HG03469 (cell line): ENCODE measurements at regions not wholly inside any gene's neighbourhood (a gene's known extent, or its start where the extent isn't known, plus 50 kb on each side); places are given as distances from the start of the nearest gene placed in this dataset.
"Not testable (repeated sequence)": the region's sequence is repeated elsewhere in the genome, so short reads cannot be mapped to it uniquely, and the experiment has no call there.

Experiments used
- ATAC-seq: cut with Tn5 transposase; IDR thresholded peaks from one replicate; pipeline ENCODE4 v1.9.1; 2021; ENCODE audit warnings: mild to moderate bottlenecking, moderate library complexity, moderate number of reproducible peaks; ENCODE audit not compliant: unreplicated experiment

DNA sequence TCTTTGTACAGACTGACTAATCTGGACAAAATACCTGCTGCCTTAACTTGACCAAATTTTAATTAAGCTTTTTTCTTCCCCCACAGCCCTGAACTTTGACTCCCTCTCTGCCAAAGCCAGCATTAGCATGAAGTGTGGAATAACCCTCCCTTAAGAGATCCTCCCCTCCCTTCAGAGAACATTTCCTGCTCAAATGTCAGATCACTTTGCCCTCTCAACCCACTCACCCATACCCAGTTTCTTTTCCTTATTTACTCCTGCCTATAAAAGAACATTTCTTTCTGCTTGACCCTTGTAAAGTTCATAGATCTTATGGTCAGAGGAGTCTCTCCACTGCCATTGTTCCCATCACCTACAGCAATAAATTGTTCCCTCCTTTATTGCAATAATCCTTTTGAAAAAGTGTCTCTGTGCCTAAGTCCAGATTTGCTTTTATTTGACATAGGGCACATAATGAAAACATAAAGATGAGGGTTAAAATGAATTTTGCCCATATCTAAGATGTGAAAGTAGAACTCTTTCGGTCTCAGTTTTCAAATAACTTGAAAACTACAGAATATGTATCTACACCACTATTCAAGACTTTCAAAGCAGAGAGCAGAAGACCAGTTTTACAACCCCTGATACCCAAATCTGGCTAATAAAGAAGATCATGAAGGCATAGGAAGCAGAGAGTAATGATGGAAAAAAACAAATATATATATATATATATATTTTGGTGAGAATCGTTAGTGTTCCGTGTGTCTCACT, 289.7 kb upstream of the ANXA10 start:
- ATAC-seq: no peak

DNA sequence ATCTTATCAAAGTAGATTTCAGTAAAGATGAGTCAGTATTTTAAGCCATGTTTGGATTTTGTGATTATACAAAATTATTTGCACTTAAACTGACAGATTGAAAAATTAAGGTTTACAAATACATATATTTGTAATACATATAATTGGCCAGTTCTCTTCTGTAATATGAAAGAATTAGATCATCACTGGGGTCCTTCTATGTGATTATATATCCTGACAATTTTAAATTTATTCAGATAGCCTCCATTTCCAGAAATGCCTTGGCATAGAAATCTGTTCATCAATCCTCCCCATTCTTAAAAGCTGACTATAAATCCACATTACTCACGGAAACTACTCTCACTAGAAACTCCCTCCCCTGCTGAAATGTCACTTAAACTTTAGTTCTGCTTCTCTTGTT, 280.4 kb upstream of the ANXA10 start:
- no peak for ATAC-seq

DNA sequence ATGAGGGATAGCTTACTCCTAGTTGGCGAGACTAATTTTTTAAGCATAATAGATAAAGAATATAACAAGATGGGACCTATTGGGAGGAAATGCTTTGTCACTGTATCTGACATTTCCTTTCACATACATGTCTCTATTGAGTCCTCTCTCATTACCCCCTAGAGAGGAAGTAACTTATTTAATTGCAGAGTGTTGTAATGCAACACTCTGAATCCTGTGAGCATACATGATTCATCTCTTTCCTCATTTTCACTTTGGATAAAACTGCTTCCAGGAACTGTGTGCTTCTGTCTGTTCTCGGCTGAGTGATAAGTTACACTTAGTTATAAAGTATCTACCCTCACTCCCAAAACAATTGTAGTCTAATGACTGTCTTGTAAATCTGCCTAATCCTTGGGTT, 266.1 kb upstream of the ANXA10 start:
- ATAC-seq: no peak

DNA sequence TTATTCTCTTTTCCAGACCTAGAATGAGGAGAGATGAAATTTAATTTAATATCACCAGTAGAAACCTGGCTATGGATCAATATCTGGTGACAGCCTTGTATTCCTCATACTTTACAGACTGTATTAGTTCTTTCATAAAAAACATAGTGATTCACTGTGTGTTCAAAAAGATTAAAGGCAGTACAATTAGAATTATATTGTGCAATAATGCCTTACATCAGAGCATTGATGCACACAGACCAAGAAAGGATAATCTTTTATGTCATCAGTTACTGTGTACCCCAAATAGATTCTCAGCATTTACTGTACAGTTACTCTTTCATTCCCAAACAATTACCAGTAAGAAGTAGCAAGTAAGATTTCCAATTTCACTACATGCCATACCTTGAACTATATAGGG, 260.5 kb upstream of the ANXA10 start:
- ATAC-seq: no peak

DNA sequence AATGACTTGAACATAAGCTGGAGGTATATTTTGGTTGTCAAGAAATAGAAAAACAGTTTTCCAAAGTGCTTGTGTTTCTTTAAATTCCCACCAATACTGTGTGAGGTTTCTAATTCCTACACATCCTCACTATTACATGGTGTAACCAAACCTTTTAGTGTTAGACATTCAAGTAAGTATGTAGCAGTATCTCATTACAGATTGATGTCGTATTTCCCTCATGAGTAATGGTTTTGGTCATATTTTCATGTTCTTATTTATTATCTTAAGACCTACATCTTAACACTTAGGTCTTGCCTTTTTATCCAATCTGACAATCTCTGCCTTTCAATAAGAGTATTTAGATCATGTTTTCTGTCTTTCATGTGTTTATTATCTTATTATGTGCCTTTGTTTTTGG, 253.7 kb upstream of the ANXA10 start:
- ATAC-seq: no peak

DNA sequence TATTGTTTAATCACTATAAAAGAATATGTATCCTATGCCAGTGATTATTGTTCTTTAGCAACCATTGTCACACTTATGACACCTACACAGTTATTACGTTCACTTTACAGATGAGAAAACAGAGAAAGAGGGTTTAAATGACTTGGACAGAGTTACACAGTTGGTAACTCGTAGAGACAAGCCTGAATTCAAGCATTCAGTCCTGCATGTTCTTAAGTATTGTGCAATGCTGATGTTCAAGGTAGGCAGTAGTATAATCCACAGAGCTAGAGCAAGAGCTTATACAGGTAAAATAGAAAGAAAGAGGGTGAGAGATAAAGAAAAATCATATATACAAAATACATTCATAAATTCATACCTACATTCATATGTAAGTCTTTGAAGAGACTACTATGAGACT, 249.8 kb upstream of the ANXA10 start:
- no peak for ATAC-seq

DNA sequence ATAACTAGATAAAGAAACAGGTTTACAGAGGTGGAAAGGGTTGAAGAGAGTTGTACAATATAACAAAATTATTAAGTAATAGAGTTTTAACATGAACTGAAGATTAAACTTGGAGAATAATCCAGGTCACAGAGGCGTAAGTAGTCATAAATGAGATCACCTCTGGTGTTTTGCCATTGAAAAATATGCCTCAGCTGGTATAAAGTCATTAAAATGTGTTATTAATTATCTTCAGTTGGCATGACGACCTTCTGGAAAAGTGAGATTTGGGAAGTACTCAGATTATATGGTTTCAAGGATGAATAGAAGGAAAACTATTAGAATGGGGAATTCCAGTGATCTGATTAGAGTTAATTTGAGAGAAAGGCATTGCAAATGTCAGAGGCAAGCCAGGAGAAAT, 237.5 kb upstream of the ANXA10 start:
- no peak for ATAC-seq

DNA sequence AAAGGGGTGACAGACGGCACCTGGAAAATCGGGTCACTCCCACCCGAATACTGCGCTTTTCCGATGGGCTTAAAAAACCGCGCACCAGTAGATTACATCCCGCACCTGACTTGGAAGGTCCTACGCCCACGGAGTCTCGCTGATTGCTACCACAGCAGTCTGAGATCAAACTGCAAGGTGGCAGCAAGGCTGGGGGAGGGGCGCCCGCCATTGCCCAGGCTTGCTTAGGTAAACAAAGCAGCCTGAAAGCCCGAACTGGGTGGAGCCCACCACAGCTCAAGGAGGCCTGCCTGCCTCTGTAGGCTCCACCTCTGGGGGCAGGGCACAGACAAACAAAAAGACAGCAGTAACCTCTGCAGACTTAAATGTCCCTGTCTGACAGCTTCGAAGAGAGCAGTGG, 234.2 kb upstream of the ANXA10 start:
- not testable (repeated sequence) for ATAC-seq

DNA sequence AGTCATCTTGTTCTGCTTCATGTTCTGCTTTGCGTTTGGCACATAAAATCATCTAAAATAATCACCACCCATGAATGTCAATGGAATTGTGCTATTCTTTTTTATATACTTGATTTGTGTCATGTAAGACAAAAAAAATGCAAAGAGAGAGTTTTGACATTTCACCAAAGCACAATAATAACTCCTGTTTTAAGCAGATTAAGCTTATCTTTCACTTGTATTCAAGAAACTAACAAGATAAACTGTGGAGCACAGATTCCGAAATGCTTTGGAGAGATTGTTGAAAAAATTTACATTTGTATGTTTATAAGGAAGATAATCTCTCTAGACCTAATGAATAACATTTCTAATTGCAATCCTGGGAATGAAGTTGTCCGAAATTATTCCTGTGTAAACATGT, 225.1 kb upstream of the ANXA10 start:
- no peak for ATAC-seq

DNA sequence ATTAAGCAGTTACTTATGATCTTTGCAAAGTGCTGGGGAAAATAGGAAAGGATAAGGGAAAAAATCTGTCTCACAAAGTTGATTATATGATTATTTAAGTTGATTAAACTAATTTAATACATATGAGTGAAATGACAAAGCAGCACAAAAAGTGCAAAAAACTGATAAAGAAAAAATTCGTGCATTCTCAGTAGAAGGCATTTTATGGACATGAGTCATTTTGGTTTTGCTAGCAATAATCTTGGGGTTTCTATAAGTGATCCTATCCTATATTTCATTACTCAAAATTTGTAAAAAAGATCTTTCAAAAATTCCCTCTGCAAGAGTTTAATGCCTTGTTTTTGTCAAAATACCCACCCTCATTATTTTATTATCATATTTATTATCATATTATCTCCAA, 224.2 kb upstream of the ANXA10 start:
- no peak for ATAC-seq

DNA sequence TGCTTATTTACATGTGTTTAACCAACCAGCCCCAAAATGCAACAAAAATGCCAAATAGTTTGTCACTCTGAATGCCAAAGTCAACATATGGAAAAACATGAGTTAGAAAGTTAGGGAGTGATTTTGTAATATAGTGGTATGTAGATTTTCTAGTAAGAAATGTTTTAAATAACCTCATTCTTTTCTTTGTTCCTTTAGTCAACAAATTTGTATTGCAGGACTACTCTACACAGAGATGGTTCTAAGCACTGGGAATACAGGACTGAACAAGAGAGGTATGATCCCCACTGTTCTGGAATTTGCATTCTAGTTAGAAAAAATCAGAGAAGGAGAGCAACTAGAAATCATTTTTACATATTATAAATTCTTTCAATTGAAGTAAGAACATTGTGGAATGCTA, 218.8 kb upstream of the ANXA10 start:
- ATAC-seq: no peak

DNA sequence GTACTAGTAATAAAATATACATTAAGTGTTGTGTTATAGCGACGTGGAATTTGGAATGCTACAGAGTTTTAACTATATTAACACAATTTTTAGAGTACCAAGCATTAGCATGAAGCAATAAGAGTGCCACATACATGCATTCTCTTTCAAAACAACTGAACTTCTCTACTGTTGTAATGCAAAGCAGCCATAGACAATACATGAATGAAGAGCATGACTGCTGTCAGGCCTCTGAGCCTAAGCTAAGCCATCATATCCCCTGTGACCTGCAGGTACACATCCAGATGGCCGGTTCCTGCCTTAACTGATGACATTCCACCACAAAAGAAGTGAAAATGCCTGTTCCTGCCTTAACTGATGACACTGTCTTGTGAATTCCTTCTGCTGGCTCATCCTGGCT, 216.2 kb upstream of the ANXA10 start:
- ATAC-seq: not testable (repeated sequence)

DNA sequence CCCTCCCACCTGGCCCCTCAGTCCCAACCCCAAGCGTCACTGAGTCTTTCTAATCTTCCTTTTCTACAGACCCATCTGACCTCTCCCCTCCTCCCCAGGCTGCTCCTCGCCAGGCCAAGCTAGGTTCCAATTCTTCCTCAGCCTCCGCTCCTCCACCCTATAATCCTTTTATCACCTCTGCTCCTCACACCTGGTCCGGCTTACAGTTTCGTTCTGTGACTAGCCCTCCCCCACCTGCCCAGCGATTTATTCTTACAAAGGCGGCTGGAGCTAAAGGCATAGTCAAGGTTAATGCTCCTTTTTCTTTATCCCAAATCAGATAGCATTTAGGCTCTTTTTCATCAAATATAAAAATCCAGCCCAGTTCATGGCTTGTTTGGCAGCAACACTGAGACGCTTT, 214.5 kb upstream of the ANXA10 start:
- not testable (repeated sequence) for ATAC-seq

DNA sequence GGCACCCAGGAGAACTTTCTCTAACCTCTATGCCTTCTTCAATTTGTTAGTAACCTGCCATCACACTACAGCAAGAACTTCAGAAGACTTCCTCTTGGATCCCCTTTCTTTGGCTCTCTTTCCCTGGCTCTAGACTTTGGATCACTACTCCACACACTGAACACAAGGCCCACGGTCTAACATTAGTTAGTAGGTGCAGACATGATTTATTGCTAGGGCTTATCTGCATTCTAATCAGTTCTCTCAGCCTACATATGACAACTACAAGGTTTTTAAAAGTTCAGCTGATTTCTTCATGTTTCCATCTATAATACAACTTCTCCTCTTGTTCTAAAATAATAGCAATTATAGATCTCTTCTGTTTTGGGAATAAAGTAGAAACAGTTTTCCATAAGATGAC, 209.1 kb upstream of the ANXA10 start:
- no peak for ATAC-seq

DNA sequence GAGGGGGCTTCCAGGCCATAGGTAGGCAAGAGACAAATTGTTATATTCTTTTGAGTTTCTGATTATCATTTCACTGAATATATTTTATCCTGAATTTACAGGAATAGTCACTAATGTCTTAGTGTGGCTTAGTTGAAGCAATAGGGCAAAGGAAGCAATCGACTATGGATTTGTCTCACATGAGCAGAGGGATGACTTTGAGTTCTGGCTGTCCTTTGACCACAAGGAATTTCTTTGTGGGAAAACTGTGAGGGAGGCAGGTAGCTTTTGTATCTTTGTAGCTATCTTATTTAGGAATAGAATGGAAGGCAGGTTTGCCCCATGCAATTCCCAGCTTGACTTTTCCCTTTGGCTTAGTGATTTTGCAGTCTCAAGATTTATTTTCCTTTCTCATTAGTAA, 207.3 kb upstream of the ANXA10 start:
- no peak for ATAC-seq

DNA sequence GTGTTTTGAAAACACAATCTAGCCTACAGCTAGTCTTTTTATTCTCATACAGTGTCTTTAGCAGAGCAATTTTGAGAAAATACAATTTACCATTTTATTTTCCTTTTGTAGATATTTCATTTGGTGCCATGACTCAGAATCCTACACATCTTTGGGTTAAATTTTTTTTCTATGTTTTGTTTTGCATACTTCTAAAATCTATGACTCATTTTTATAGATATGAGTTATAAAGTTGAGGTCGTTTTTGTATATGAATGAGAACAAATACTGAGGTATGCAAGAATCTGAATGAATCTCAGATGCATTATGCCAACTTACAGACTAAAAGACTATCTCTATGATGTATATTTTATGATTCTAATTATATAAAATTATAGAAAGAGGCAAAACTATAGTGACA, 206.5 kb upstream of the ANXA10 start:
- ATAC-seq: no peak

DNA sequence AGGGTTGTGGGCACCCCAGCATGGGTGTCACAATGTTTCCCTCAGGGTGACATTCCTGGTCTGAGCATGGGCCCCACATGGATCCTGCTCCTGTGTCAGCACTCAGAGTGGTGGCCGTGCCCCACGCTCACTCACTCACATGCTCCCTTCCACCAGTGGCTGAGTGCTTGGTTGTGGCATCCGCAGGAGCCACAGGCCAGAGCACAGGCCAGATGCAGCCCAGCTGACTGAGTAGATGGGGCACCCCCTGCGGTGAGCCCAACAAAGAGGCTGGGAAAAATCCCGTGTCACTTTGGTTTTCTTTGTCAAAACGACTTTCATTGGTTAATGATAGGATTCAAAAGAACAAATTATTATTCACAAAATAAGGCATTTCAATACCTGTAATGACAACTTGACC, 204.6 kb upstream of the ANXA10 start:
- no peak for ATAC-seq

DNA sequence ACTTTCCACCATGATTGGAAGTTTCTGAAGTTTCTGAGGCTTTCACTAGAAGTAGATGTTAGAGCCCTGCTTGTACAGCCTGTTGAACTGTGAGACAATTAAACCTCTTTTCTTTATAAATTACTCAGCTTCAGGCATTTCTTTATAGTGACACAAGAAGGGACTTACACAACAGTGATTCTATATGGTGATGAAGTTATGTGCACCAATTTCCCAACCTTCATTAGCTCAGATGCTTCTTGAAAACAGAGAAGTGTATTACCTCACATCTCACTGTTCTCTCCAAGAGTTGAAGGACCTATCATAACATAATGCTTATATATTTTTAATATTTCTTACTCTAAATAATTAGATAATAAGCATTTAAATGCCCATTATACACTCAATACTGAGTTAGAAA, 202.1 kb upstream of the ANXA10 start:
- ATAC-seq: no peak

DNA sequence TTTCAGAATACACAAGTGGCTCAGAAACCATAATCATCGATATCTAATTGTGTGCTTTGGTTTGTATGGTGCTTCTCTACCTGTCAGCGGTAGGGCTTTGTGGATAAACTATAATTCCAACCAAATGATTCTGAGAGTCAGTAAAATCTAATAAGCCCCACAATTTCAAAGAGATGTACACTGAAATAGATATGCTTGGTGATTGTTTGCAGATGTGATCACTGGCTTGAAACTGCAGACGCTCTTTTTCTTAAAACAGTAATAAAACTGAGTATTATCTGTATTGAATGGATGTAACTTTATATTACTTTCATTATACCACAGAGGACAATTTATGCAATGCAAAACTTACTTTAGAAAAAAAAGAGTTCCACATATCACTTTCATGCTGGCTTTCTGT, 198.8 kb upstream of the ANXA10 start:
- no peak for ATAC-seq

DNA sequence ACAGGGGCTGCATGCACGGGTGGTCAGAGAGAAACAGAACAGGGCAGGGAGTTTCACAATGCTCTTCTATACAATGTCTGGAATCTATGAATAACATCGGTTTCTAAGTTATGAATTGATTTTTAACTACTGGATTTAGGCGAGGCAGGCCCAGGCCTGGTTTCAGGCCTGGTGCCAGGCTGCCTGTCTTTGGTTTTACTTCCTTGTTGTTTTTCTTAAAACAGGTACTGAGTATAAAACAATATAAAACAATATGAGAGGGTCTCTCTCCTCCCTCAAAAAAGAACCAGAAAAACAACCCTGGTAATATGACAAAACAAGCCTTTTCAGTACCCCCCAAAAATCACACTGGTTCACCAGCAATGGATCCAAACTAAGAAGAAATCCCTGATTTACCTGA, 196.1 kb upstream of the ANXA10 start:
- ATAC-seq: not testable (repeated sequence)

DNA sequence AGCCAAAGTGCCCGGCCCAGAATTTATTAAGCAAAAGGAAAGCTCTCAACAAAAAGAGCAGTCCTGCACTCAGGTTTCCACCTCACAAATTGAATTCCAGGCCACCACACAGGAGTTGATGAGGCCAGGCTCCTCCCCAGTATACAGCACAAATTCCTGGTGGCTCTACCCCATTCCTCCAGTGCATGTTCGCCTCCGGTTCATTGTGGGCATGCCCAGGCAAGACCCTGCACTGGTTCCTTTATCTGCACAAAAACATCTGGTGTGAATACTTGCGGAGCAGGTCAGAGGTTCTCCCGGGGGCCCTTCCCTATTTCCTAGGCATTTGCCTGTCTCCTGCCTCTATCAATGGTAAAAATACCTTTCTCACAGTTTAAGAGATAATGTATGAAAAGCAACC, 195.2 kb upstream of the ANXA10 start:
- no peak for ATAC-seq

DNA sequence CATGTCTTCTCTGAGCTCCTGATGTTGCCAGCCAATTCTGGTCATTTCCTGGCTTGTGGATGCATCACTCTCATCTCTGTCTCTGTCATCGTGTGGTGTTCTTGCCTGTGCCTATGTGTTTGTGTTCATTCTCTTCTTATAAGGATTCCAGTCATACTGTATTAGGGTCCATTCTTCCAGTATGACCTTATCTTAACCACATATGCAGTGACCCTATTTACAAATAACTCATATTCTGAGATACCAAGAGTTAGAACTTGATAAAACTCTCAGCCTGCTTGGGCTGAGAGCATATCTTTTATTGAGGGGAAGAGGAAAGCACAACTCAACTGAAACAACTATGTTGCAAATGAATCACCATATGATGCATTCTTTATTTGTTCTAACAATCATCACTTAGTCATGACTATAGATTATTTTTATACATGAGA, 189.0 kb upstream of the ANXA10 start:
- no peak for ATAC-seq

DNA sequence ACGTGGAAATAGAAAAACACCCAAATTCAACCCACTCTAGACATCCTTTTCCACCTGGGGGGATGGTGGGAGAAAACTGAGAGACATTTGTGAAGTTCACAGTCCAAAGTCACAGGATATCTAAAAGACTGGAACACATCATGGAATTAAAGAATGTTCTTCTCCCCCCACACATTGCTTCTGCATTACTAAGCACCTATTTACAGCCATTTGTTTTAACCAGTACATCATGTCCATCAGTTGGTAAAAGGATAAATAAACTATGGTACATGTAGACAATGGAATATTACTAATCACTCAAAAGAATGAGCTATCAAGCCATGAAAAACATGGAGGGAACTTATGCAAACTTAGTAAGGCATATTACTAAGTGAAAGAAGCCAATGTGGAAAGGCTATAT, 185.5 kb upstream of the ANXA10 start:
- ATAC-seq: no peak
